Coronary artery (tissue), 2 donors: ENCODE measurements at regions not wholly inside any gene's neighbourhood (a gene's known extent, or its start where the extent isn't known, plus 50 kb on each side); places are given as distances from the start of the nearest gene placed in this dataset.

Source experiments
- DNase-seq: peaks from one replicate; pipeline ENCODE4 v3.0.0-alpha.2; 2017; ENCODE audit warnings: low spot score
- H3K27ac ChIP-seq, 2 donors: fragments of 200-600 bp; sonication (generic); one replicate each; pipeline ENCODE4 v1.5.1; 2016 to 2019
- H3K4me3 ChIP-seq: fragments of 200-600 bp; sonication (generic); 2 replicates; pipeline ENCODE4 v1.5.1; 2016; ENCODE audit warnings: mild to moderate bottlenecking, moderate library complexity
- TF ChIP-seq, protein P1 (sequence below): fragments of 200-600 bp; sonication (generic); IDR thresholded peaks from one replicate; pipeline ENCODE4 v1.5.1; 2019; ENCODE audit warnings: antibody characterized with exemption

DNA sequence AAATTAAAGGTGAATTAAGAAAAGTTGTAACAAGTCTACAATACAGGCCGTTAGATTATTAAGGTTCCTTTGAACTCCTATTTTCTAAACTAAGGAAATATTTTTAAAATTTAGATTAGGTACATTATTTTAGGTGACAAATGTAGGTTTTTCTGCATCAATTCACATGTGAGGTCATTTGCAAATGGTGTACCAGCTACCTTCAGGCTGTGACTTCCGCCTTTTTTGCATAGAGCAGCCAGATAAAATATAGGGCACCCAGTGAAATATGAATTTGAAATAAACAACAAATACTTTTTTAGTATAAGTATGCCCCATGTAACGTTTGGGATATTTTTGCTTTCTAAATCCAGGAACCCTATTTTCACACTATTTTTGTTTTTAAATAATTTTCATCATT lies 544.0 kb downstream of the LMO4 start:
- TF ChIP-seq, protein P1, sequence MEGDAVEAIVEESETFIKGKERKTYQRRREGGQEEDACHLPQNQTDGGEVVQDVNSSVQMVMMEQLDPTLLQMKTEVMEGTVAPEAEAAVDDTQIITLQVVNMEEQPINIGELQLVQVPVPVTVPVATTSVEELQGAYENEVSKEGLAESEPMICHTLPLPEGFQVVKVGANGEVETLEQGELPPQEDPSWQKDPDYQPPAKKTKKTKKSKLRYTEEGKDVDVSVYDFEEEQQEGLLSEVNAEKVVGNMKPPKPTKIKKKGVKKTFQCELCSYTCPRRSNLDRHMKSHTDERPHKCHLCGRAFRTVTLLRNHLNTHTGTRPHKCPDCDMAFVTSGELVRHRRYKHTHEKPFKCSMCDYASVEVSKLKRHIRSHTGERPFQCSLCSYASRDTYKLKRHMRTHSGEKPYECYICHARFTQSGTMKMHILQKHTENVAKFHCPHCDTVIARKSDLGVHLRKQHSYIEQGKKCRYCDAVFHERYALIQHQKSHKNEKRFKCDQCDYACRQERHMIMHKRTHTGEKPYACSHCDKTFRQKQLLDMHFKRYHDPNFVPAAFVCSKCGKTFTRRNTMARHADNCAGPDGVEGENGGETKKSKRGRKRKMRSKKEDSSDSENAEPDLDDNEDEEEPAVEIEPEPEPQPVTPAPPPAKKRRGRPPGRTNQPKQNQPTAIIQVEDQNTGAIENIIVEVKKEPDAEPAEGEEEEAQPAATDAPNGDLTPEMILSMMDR, result no peak
- Histone ChIP-seq H3K27ac (no peak overlapping the region), H3K4me3 (no peak overlapping the region)
- no peak for DNase-seq

- Histone ChIP-seq H3K27ac (no peak overlapping the region), H3K4me3 (no peak overlapping the region)
- TF ChIP-seq, protein P1, result no peak
- DNase-seq, result no peak
These were observed 550.2 kb downstream of the LMO4 start for GRCh38 chr1:87878873-87879272.

DNA sequence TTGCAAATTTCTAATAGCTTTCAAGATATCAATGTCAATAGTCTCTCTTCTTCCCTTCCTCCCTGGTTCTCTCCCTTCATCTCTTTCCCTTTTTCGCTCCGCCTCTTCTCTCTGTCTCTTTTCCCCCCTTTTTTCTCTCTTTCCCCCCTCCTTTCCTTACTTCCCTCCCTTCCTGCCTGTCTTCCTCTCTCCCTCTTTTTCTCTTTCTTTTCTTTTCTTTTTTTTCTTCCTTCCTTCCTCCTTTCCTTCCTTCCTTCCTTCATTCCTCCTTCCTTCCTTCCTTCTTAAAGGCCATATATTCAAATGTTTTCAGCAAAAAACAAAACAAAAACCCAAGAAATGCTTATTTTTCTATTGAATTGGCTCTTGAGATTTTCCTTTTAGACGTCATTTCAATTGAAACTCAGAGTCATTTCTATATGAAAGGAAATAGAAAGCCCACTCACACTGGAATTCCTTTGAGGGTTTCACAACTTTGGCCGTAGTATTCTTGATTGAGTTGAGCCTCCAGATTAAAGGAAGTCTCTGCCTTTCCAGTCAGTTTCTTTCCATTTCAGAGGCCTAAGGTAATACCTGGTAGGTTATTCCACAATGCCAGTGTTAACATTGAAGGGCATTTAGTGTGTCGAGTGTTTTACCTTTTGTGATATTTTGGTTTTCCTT lies 551.5 kb downstream of the LMO4 start:
- DNase-seq, result no peak
- Histone ChIP-seq H3K27ac (no peak overlapping the region), H3K4me3 (no peak overlapping the region)
- TF ChIP-seq, protein P1, result no peak

- DNase-seq, result no peak
- TF ChIP-seq, protein P1, result no peak
- Histone ChIP-seq H3K27ac (no peak overlapping the region), H3K4me3 (no peak overlapping the region)
These were observed 552.1 kb downstream of the LMO4 start for GRCh38 chr1:87880764-87881163.

GRCh38 chr1:87883906-87884305 lies 555.2 kb downstream of the LMO4 start:
- no peak overlapping the region for H3K4me3 ChIP-seq
- TF ChIP-seq, protein P1, result no peak
- H3K27ac ChIP-seq, result no peak overlapping the region
- DNase-seq, result no peak

DNA sequence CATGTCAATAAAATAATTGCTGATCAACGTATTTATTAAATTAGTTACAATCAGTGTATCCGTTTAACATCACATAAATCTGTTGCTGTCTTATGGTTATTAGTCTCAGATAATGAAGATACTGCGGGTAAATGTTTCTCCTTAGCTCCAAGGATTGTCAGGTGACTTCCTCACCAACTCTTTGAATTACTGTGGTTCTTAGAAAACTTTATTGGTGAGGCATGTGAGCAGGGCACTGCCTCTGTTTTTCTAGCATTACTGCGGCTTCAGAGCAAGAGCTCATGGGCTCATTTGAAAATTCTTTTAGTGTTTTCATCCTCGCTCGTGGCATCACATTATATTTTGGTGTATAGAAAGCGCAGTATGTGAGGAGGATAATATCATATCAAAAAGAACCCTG lies 555.9 kb downstream of the LMO4 start:
- DNase-seq, result no peak
- no peak overlapping the region for H3K27ac ChIP-seq
- no peak overlapping the region for H3K4me3 ChIP-seq
- TF ChIP-seq, protein P1, result no peak

GRCh38 chr1:87885278-87886025 lies 556.8 kb downstream of the LMO4 start:
- TF ChIP-seq, protein P1, result no peak
- Histone ChIP-seq H3K4me3 (no peak overlapping the region), H3K27ac (no peak overlapping the region)
- no peak for DNase-seq
